ENCODE measurements at regions not wholly inside any gene's neighbourhood (a gene's known extent, or its start where the extent isn't known, plus 50 kb on each side); places are given as distances from the start of the nearest gene placed in this dataset.

- no peak for TF ChIP-seq EZH2 (IDR thresholded peaks at IDR 0.05; ENCODE audit: borderline replicate concordance, low read depth, low read length, poor library complexity, severe bottlenecking)
- TF ChIP-seq, protein P1, sequence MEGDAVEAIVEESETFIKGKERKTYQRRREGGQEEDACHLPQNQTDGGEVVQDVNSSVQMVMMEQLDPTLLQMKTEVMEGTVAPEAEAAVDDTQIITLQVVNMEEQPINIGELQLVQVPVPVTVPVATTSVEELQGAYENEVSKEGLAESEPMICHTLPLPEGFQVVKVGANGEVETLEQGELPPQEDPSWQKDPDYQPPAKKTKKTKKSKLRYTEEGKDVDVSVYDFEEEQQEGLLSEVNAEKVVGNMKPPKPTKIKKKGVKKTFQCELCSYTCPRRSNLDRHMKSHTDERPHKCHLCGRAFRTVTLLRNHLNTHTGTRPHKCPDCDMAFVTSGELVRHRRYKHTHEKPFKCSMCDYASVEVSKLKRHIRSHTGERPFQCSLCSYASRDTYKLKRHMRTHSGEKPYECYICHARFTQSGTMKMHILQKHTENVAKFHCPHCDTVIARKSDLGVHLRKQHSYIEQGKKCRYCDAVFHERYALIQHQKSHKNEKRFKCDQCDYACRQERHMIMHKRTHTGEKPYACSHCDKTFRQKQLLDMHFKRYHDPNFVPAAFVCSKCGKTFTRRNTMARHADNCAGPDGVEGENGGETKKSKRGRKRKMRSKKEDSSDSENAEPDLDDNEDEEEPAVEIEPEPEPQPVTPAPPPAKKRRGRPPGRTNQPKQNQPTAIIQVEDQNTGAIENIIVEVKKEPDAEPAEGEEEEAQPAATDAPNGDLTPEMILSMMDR (conservative IDR thresholded peaks at IDR 0.05; ENCODE audit: low read depth, low read length) = no peak
- intact Hi-C loops (cut with micrococcal nuclease; ENCODE audit: unreplicated experiment) = no loop called here
- no peaks in the 10 kb centered on the region for H3K27me3 ChIP-seq (replicated peaks; ENCODE audit: insufficient read depth, low read depth, low read length, poor library complexity)
Measured at GRCh38 chr4:30856795-30857564, 136.8 kb downstream of the PCDH7 start.

DNA sequence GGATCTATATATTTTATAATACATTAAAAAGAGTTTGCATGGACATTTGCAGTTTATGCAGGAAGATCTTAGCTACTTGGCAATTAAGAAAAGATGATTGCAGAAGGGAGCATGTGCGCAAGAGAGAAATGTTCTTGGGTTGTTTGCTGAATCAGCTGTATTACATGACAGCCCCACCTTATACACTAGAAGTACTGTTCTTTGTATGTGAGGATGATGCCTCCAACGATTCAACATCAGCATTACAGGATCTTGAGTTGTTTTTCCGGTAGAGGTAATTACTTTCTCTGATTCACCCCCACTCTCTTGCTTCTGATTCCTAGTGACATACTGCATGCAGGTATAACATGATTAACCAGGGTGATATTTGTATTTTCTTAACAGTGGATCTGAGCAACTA, 140.8 kb downstream of the PCDH7 start:
- H3K9me3 ChIP-seq (ENCODE audit: low read depth, low read length, poor library complexity, severe bottlenecking) = no peaks in the 10 kb centered on the region
- ChIA-PET POLR2A (ENCODE audit: low non-redundant PET) (no interaction called here), CTCF (no interaction called here)
- peaks cover 61% of the 10 kb centered on the region for H3K4me1 ChIP-seq (ENCODE audit: insufficient read depth, low read length, poor library complexity, severe bottlenecking)
- no peak overlapping the region for H3K27ac ChIP-seq (ENCODE audit: low read depth, low read length, poor library complexity, severe bottlenecking)
- H3K4me3 ChIP-seq (ENCODE audit: low read depth, low read length, poor library complexity, severe bottlenecking) = no peak overlapping the region
- intact Hi-C loops (cut with micrococcal nuclease; ENCODE audit: unreplicated experiment) = no loop called here
- no peaks in the 10 kb centered on the region for H3K36me3 ChIP-seq (ENCODE audit: insufficient read depth, low read length, poor library complexity, severe bottlenecking)
- peak; percentile 35 for DNase-seq (ENCODE audit: low spot score)
- H3K27me3 ChIP-seq (replicated peaks; ENCODE audit: insufficient read depth, low read depth, low read length, poor library complexity) = no peaks in the 10 kb centered on the region
- TF ChIP-seq, protein P1 (conservative IDR thresholded peaks at IDR 0.05; ENCODE audit: low read depth, low read length) = no peak
- TF ChIP-seq EZH2 (IDR thresholded peaks at IDR 0.05; ENCODE audit: borderline replicate concordance, low read depth, low read length, poor library complexity, severe bottlenecking) = no peak
- no TSS peak for BruUV-seq (replicated peaks)

More at GRCh38 chr4:30856795-30857564, 136.8 kb downstream of the PCDH7 start:
- Histone ChIP-seq H3K4me3 (ENCODE audit: low read depth, low read length, poor library complexity, severe bottlenecking) (no peak overlapping the region), H3K27ac (ENCODE audit: low read depth, low read length, poor library complexity, severe bottlenecking) (no peak overlapping the region), H3K36me3 (ENCODE audit: insufficient read depth, low read length, poor library complexity, severe bottlenecking) (no peaks in the 10 kb centered on the region), H3K9me3 (ENCODE audit: low read depth, low read length, poor library complexity, severe bottlenecking) (no peaks in the 10 kb centered on the region), H3K4me1 (ENCODE audit: insufficient read depth, low read length, poor library complexity, severe bottlenecking) (peaks cover 46% of the 10 kb centered on the region)
- ChIA-PET CTCF (no interaction called here), POLR2A (ENCODE audit: low non-redundant PET) (no interaction called here)
- BruUV-seq (replicated peaks) = no TSS peak
- DNase-seq (ENCODE audit: low spot score) = no peak

DNA sequence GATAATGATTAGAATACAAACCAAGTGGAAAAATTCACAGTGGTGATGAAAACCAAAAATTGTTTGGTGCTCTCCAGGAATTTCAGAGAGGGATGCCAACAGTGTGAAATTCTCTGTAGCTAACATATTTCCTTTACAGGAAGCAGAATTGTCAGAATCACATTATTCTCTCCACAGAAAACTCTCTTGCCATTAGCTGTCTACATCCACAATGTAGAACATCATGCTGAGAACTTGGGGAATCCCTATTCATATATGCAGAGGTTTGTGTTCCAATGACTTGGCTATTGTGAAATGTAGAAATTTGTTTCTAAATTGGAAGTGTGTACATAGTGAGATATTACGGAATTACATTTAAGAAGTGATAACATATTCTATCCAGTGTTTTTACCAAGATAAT, 142.0 kb downstream of the PCDH7 start:
- no peaks in the 10 kb centered on the region for H3K9me3 ChIP-seq (ENCODE audit: low read depth, low read length, poor library complexity, severe bottlenecking)
- TF ChIP-seq, protein P1 (conservative IDR thresholded peaks at IDR 0.05; ENCODE audit: low read depth, low read length) = no peak
- TF ChIP-seq EZH2 (IDR thresholded peaks at IDR 0.05; ENCODE audit: borderline replicate concordance, low read depth, low read length, poor library complexity, severe bottlenecking) = no peak
- ChIA-PET CTCF (no interaction called here), POLR2A (ENCODE audit: low non-redundant PET) (no interaction called here)
- H3K36me3 ChIP-seq (ENCODE audit: insufficient read depth, low read length, poor library complexity, severe bottlenecking) = no peaks in the 10 kb centered on the region
- BruUV-seq (replicated peaks) = no TSS peak
- no peak overlapping the region for H3K4me3 ChIP-seq (ENCODE audit: low read depth, low read length, poor library complexity, severe bottlenecking)
- peak; percentile 83 for DNase-seq (ENCODE audit: low spot score)
- peak overlapping the region; percentile 64 for H3K27ac ChIP-seq (ENCODE audit: low read depth, low read length, poor library complexity, severe bottlenecking)
- no peaks in the 10 kb centered on the region for H3K27me3 ChIP-seq (replicated peaks; ENCODE audit: insufficient read depth, low read depth, low read length, poor library complexity)
- intact Hi-C loops (cut with micrococcal nuclease; ENCODE audit: unreplicated experiment) = loop anchor here (2.0 kb wide), 1 partner anchor 139 kb away; no protein-coding TSS in a partner anchor
- H3K4me1 ChIP-seq (ENCODE audit: insufficient read depth, low read length, poor library complexity, severe bottlenecking) = peaks cover 64% of the 10 kb centered on the region
